Activated CD8-positive, alpha-beta memory T cell treated with anti-CD3 and anti-CD28 coated beads for 1 hour (primary cell): ENCODE measurements at regions not wholly inside any gene's neighbourhood (a gene's known extent, or its start where the extent isn't known, plus 50 kb on each side); places are given as distances from the start of the nearest gene placed in this dataset.

ENCODE experiments used
- DNase-seq, 2 donors: peaks; one replicate each; pipeline ENCODE4 v3.0.0-alpha.2; 2020; ENCODE audit warnings: low read depth in 1 of 2; ENCODE audit errors: extremely low read depth in 1 of 2

- DNase-seq = no peak
These were observed 1989.9 kb upstream of the CELF4 start for GRCh38 chr18:39555496-39555895.

DNA sequence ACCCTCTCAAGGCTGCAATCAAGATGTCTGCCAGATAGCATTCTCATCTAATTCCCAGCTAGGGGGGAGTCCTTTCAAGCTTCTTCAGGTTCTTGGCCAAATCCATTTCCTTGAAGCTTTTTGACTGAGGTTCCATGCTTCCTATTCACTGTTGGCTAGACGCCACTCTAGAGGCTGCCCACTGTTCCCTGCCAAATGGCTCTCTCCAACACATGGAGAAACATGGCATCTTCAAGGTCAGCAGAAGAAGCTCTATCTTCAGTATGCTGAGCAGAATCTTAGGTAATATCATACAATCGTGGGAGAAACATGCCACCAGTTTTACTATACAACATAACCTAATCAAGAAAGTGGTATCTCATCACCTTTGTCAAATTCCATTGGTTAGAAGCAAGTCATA is 1985.1 kb upstream of the CELF4 start:
- no peak for DNase-seq

DNA sequence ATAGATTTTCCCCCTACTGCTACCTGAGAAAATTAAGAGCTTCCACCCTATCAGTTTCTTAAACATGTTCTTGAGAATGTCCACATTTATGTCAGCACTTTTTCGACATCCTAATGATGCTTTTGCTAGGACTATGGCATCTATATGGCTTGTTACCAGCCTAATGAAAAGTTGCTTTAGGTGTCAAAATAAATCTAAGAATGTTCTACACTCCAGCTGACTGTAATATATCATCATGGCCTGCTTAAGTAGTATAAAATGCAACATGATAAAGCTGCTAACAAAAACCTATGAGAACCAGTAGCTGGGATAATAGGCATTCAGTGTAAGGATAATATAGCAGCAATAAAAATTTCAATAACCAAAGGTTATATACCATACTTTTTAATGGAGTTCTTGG is 1983.5 kb upstream of the CELF4 start:
- no peak for DNase-seq

- no peak for DNase-seq
These were observed 1966.1 kb upstream of the CELF4 start for GRCh38 chr18:39531659-39532058.

- DNase-seq = no peak
These were observed 1963.8 kb upstream of the CELF4 start for GRCh38 chr18:39529358-39529757.

DNA sequence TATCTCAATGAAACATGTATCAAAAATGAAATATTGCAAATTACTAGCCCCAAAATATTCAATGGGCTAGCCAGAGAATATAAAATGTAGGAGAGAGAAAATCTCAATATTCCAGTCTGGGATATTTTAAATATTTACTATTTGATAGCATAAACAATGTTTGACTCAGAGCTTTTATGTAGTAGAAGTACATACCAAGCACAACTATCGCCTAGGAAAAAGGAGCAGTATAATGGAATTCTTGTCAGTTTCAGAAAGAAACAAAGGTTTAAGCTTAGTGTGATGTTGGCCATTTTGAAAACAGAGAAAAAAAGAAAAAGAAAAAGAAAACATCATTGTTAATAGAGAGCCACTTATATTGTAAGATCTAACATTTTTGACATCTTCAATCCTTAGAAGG is 1961.9 kb upstream of the CELF4 start:
- no peak for DNase-seq

DNA sequence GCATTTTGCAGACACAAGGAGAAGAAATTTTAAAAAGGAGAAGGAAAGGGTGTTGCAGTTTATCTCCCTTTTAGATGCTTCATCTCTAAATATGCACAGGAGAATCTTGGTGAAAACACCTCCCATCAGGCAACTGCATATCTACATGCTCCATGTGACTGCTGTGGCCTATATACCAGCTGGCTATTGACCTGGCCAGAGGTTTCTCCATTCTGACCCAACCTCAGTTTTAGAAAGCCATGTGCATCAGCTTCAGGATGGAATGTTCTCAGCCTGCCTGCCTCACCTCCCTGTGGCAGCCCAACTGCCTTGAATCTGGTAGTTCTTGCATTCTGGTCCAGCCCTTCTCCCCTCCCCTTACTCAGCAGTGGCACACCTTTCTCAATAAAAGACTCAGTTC is 1958.8 kb upstream of the CELF4 start:
- no peak for DNase-seq

DNA sequence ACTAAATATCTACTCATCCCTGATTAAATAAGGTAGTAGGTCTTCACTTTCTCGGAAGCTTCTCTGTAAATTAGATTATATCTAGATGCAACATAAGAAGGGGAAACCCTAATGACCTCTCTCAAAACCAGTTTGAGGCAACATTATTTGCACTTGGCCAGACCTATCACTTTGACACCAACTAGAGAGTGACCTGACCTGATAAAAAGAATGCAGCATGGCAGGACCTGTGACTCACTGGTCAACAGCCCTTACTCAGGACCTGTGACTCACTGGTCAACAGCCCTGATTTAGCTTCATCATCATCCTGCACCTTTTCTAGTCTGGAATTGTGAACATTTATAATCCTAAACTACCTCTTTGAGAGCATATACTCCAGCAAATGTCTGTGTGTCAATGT is 1957.7 kb upstream of the CELF4 start:
- DNase-seq = no peak

DNA sequence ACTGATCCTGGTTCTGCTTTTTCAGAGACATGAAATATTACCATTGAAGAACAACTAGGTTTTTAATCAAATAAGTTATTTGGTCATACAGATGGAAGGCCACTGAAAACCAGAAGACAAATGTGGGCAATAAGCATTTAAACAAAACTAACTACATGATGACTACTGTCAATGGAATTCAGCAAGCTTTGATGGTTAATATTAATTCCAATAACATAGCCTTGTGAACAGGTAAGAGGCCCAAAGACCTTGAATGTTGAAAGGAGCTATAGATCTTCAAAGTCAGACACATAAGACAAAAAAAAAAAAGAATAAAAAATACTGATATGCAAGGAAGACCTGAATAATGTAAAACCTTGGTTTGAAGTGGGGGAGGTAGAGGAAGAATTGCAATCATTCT is 1955.6 kb upstream of the CELF4 start:
- no peak for DNase-seq

DNA sequence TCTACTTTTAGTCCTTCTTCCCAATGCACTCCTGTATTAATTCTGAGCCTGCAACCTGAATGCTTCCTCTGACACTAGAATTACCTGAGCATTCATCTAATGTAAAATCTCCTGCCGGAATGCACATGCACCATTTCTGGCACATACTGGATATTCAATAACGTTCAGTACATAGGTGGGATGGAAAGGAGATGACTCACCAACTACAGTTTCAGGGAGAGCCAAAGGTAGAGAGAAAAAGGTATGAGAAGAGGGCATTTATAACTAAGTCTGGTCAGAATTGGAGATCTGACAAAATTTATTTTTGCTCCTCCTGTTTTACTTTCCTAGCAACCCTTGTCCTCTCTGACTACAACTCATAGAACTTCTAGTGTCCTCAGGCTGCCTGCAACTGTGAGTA is 1954.1 kb upstream of the CELF4 start:
- no peak for DNase-seq

DNA sequence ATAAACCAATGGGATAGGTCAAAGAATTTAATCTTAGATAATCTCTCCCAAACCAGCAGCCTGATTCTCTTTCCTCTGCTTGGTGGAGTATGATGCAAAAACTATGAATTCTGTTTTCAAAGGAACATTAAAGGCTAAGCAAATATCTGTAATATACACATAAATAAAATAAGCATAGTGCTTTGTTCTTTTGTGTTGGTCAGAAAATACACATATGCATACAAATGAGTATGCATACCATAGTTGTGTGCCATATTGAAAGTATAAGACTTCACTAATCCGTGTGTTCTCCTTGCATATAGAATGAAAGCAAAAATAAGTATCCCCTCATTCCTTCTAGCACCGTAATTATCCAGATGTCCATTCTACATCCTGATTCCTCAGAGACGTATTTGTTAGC is 1949.7 kb upstream of the CELF4 start:
- no peak for DNase-seq

DNA sequence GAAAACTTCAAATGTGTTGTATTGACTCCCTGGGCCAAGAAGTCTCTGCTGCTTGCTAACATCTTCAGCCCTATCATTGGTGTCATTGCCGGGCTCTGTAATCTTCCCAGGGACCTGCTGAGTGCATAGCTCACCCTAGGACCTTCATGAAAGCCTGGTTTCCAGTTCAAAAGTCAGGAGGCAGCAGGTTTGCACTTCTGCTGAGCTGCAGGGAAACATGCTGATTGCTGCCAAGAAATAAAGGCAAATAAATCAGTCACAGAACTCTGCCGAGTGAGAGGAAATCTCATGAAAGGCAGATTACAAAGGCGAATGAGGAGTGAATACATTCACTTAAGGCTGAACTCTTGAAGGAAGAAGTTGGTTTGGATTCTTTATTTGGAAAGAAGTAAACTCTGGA is 1947.6 kb upstream of the CELF4 start:
- no peak for DNase-seq

- no peak for DNase-seq
These were observed 1941.2 kb upstream of the CELF4 start for GRCh38 chr18:39506581-39507330.

DNA sequence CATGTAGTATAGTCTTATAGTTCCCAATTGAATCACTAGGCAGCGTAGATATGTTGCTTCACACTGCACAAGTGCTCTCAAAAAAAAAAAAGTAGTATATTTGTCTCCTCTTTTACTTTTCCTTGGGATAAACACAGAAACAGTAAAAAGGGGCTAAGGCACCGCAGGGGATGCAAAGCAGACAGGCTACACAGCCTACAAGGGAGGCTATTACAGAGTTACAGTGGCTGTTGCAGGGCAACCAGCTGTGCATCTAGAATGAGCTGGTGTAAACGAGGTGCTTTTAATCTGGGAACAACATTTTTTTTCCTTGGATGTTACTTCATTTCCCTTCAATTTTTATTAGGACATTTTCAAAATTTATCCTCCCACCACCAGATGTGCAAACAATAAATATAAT is 1934.7 kb upstream of the CELF4 start:
- no peak for DNase-seq

- no peak for DNase-seq
These were observed 1932.2 kb upstream of the CELF4 start for GRCh38 chr18:39497821-39498220.

GRCh38 chr18:39496986-39497385 is 1931.4 kb upstream of the CELF4 start:
- no peak for DNase-seq

DNA sequence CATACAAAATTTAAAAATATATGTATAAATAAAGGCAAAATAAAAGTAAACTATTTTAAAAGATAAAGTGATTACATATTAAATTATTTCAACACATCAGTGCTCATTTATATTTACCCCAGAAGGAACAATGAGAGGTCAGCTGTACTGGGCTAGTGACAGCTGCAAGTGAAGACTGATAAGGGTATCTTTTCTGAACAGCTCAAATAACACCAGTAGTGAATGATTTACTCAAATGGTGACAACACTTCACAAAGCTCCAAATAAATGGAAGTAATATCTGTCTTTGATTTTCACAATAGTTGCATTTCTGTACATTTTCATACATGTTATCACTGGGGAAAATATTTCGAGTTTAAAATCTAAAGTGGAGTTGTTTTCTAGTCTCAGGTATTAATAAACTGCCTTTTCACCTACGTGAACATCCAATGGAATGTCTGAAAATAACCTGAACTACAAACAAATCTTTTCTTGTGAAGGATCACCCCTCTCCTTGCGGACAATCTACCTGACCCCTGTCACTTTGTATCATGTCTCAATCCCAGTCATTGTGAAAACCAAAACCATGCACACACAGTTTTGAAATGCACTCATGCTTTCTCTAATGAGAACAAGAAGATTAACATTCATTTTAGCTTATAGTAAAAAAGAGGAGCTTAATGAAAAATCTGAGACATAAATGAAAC is 1928.8 kb upstream of the CELF4 start:
- no peak for DNase-seq

DNA sequence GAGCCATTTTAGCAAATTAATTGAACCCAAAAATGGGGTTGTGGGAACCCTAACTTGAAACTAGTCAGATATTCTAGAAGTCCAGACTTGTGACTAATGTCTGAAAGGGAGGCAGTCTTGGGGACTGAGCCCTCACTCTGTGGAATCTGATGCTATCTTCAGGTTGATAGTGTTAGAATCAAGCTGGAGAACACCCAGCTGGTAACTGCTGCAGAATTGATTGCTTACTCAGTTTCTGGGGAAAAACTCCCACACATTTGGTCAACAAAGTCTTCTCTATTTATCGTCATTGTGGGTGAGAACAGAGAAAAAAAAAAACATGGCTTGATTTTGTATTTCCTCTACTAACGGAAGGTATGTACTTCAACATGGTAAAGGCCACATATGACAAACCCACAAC is 1925.8 kb upstream of the CELF4 start:
- no peak for DNase-seq

DNA sequence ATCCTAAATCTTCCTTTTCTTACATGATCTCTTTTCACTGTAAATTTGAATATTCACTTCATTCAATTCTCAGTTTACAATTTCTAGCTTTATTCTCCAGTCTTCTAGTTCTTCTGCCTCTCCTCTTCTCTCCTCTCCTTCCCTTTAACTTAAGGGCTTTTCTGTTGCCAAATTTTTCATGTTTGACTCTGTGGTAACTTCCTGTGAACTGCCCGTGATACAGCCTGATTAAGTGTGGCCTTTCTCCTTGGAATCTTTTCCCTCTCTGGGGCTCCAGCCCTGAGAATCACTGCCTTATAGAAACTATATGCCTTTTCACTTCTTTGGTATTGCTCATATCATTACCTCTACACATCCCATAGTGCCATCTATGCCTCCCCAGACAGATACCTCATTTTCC is 1923.8 kb upstream of the CELF4 start:
- DNase-seq = no peak

GRCh38 chr18:39487932-39488331 is 1922.3 kb upstream of the CELF4 start:
- no peak for DNase-seq

- no peak for DNase-seq
These were observed 1920.7 kb upstream of the CELF4 start for GRCh38 chr18:39486268-39486667.

DNA sequence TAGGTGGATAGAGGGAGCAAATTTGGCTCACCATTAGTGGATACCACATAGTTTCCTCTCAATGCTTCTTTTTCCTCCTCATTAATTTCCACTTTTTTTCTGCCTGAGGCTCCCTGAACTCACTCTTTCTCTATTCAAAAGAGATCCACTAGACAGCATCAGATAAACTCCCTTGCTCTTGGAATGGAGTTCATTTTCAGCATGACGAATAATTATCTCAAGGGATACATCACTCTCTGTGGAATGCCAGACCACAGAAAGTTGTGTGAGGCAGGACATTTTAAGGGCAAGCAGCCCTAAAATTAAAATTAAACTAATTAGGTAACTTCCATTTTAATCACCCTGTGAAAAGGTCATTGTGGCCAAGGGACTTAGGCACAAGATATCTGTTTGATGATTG is 1920.1 kb upstream of the CELF4 start:
- DNase-seq = no peak

- no peak for DNase-seq
These were observed 1915.7 kb upstream of the CELF4 start for GRCh38 chr18:39481281-39481680.
